Activated CD4-positive, alpha-beta T cell treated with anti-CD3 and anti-CD28 coated beads for 36 hours (primary cell): ENCODE measurements at regions not wholly inside any gene's neighbourhood (a gene's known extent, or its start where the extent isn't known, plus 50 kb on each side); places are given as distances from the start of the nearest gene placed in this dataset.
"Not testable (repeated sequence)": the region's sequence is repeated elsewhere in the genome, so short reads cannot be mapped to it uniquely, and the experiment has no call there.

ENCODE experiments used
- ATAC-seq: fragments of 200-7000 bp; cut with Tn5 transposase; one replicate; pipeline ENCODE4 v1.10.0; 2021; ENCODE audit warnings: mild to moderate bottlenecking, moderate library complexity
- CTCF ChIA-PET: fragments of 350-600 bp; sonication (Branson Sonifier 250); formaldehyde crosslinking; loops from one replicate; lab custom pipeline; 2021; ENCODE audit warnings: antibody characterized with exemption; lab: Charles Lee
- POLR2A ChIA-PET: fragments of 350-600 bp; sonication (Branson Sonifier 250); formaldehyde crosslinking; loops from one replicate; lab custom pipeline; 2021; ENCODE audit warnings: antibody characterized with exemption, inconsistent platforms; lab: Charles Lee
- DNase-seq: peaks from one replicate; pipeline ENCODE4 v3.0.0-alpha.2; 2020
- H3K27ac Mint-ChIP-seq: one replicate; pipeline ENCODE4 v1.8.0; 2021; ENCODE audit warnings: mixed read lengths
- H3K27me3 Mint-ChIP-seq: one replicate; pipeline ENCODE4 v1.8.0; 2021; ENCODE audit warnings: mixed read lengths
- H3K36me3 Mint-ChIP-seq: one replicate; pipeline ENCODE4 v1.8.0; 2021; ENCODE audit warnings: low read depth, mixed read lengths
- H3K4me1 Mint-ChIP-seq: one replicate; pipeline ENCODE4 v1.8.0; 2021; ENCODE audit warnings: mixed read lengths
- H3K4me3 Mint-ChIP-seq: one replicate; pipeline ENCODE4 v1.8.0; 2021; ENCODE audit warnings: mild to moderate bottlenecking, moderate library complexity, mixed read lengths
- H3K9me3 Mint-ChIP-seq: one replicate; pipeline ENCODE4 v1.8.0; 2021; ENCODE audit warnings: low read depth, mixed read lengths
- intact Hi-C, 2 experiments: fragments of 100-400 bp; cut with DNase I in 1 of 2; cut with micrococcal nuclease in 1 of 2; formaldehyde crosslinking; loops; one replicate each; pipeline versions ENCODE4 v1.14.2 to v1.15.1; 2022 to 2024; cut with DNase I, micrococcal nuclease

GRCh38 chr18:8899000-8899399 lies 193.6 kb downstream of the MTCL1 start:
- Mint-ChIP-seq H3K27me3 (peaks cover 7% of the 10 kb centered on the region), H3K27ac (no peak overlapping the region), H3K36me3 (no peaks in the 10 kb centered on the region)

GRCh38 chr18:8900552-8900951 lies 195.2 kb downstream of the MTCL1 start:
- DNase-seq (no peak), ATAC-seq (no peak)
- Mint-ChIP-seq H3K27me3 (peaks cover 7% of the 10 kb centered on the region), H3K4me1 (no peaks in the 10 kb centered on the region), H3K9me3 (no peaks in the 10 kb centered on the region), H3K36me3 (peaks cover 2% of the 10 kb centered on the region), H3K27ac (no peak overlapping the region), H3K4me3 (no peak overlapping the region)
- POLR2A ChIA-PET = no interaction called here
- CTCF ChIA-PET = interaction anchor here (0.6 to 1.3 kb wide), 3 partner anchors 197 to 1671 kb away, joined by 3 to 4 read pairs (median 3); no protein-coding TSS in a partner anchor
- intact Hi-C loops = no loop called here

More at GRCh38 chr18:8899000-8899399, 193.6 kb downstream of the MTCL1 start:
- POLR2A ChIA-PET = no interaction called here
- Mint-ChIP-seq H3K4me3 (no peak overlapping the region), H3K9me3 (no peaks in the 10 kb centered on the region), H3K4me1 (no peaks in the 10 kb centered on the region)
- no peak for DNase-seq
- ATAC-seq = no peak
- intact Hi-C loops = loop anchor here in 1 of 2 experiments (10.0 kb wide), 1 partner anchor 64 kb away; no protein-coding TSS in a partner anchor
- CTCF ChIA-PET = no interaction called here

- no peak for ATAC-seq
- peaks cover 2% of the 10 kb centered on the region for H3K36me3 Mint-ChIP-seq
- POLR2A ChIA-PET = no interaction called here
- intact Hi-C loops = no loop called here
- CTCF ChIA-PET = interaction anchor here (0.6 to 1.3 kb wide), 2 partner anchors 198 to 205 kb away, joined by 3 to 4 read pairs; no protein-coding TSS in a partner anchor
- peaks cover 2% of the 10 kb centered on the region for H3K9me3 Mint-ChIP-seq
- DNase-seq = no peak
- H3K27me3 Mint-ChIP-seq = peaks cover 8% of the 10 kb centered on the region
- no peak overlapping the region for H3K4me3 Mint-ChIP-seq
- no peaks in the 10 kb centered on the region for H3K4me1 Mint-ChIP-seq
- no peak overlapping the region for H3K27ac Mint-ChIP-seq
Observed at GRCh38 chr18:8901019-8901418, 195.7 kb downstream of the MTCL1 start.

GRCh38 chr18:8904316-8904715 lies 198.2 kb upstream of the NDUFV2 start:
- Mint-ChIP-seq H3K4me3 (no peak overlapping the region), H3K4me1 (no peaks in the 10 kb centered on the region), H3K9me3 (peaks cover 8% of the 10 kb centered on the region), H3K27ac (no peak overlapping the region), H3K36me3 (peaks cover 2% of the 10 kb centered on the region), H3K27me3 (peaks cover 9% of the 10 kb centered on the region)
- intact Hi-C loops = no loop called here
- ATAC-seq (no peak), DNase-seq (no peak)
- ChIA-PET POLR2A (no interaction called here), CTCF (no interaction called here)

GRCh38 chr18:8908792-8909510 lies 193.5 kb upstream of the NDUFV2 start:
- Mint-ChIP-seq H3K4me1 (no peaks in the 10 kb centered on the region), H3K9me3 (peaks cover 12% of the 10 kb centered on the region), H3K36me3 (peaks cover 2% of the 10 kb centered on the region), H3K27ac (no peak overlapping the region), H3K4me3 (no peak overlapping the region), H3K27me3 (peaks cover 2% of the 10 kb centered on the region)
- intact Hi-C loops = no loop called here
- ChIA-PET POLR2A (no interaction called here), CTCF (interaction anchor here (0.8 to 1.1 kb wide), 3 partner anchors 46 to 710 kb away, joined by 3 read pairs; no protein-coding TSS in a partner anchor)
- DNase-seq = no peak
- no peak for ATAC-seq

- no peaks in the 10 kb centered on the region for H3K4me1 Mint-ChIP-seq
- H3K4me3 Mint-ChIP-seq = no peak overlapping the region
- no peak for DNase-seq
- ChIA-PET POLR2A (no interaction called here), CTCF (interaction anchor here (0.8 to 1.1 kb wide), 2 partner anchors 47 to 709 kb away, joined by 3 read pairs; no protein-coding TSS in a partner anchor)
- H3K27ac Mint-ChIP-seq = no peak overlapping the region
- peaks cover 19% of the 10 kb centered on the region for H3K9me3 Mint-ChIP-seq
- peaks cover 2% of the 10 kb centered on the region for H3K36me3 Mint-ChIP-seq
- intact Hi-C loops = no loop called here
- H3K27me3 Mint-ChIP-seq = peaks cover 2% of the 10 kb centered on the region
- no peak for ATAC-seq
Observed at GRCh38 chr18:8910186-8910822, 192.2 kb upstream of the NDUFV2 start.

GRCh38 chr18:8910843-8911242 lies 191.7 kb upstream of the NDUFV2 start:
- H3K9me3 Mint-ChIP-seq = peaks cover 19% of the 10 kb centered on the region
- ChIA-PET CTCF (no interaction called here), POLR2A (no interaction called here)
- H3K36me3 Mint-ChIP-seq = no peaks in the 10 kb centered on the region
- no peak overlapping the region for H3K27ac Mint-ChIP-seq
- DNase-seq (no peak), ATAC-seq (no peak)
- no peak overlapping the region for H3K4me3 Mint-ChIP-seq
- H3K27me3 Mint-ChIP-seq = peaks cover 2% of the 10 kb centered on the region
- intact Hi-C loops = no loop called here
- H3K4me1 Mint-ChIP-seq = no peaks in the 10 kb centered on the region

- Mint-ChIP-seq H3K9me3 (peaks cover 16% of the 10 kb centered on the region), H3K27me3 (no peaks in the 10 kb centered on the region), H3K4me3 (no peak overlapping the region), H3K36me3 (no peaks in the 10 kb centered on the region), H3K27ac (no peak overlapping the region), H3K4me1 (peaks cover 2% of the 10 kb centered on the region)
- CTCF ChIA-PET = interaction anchor here (0.7 kb wide), 1 partner anchor 10 kb away, joined by 3 read pairs; no protein-coding TSS in a partner anchor
- intact Hi-C loops = no loop called here
- ATAC-seq = no peak
- POLR2A ChIA-PET = no interaction called here
- DNase-seq = no peak
Observed at GRCh38 chr18:8911408-8912340, 190.8 kb upstream of the NDUFV2 start.

- no peaks in the 10 kb centered on the region for H3K36me3 Mint-ChIP-seq
- intact Hi-C loops = no loop called here
Observed at GRCh38 chr18:8912348-8913326, 189.9 kb upstream of the NDUFV2 start.

GRCh38 chr18:8913606-8914403 lies 188.7 kb upstream of the NDUFV2 start:
- H3K4me3 Mint-ChIP-seq, ATAC-seq, POLR2A ChIA-PET, H3K4me1 Mint-ChIP-seq, H3K27ac Mint-ChIP-seq, H3K27me3 Mint-ChIP-seq, H3K36me3 Mint-ChIP-seq, DNase-seq, CTCF ChIA-PET, intact Hi-C loops: not testable (repeated sequence)
- peaks cover 11% of the 10 kb centered on the region for H3K9me3 Mint-ChIP-seq

More at GRCh38 chr18:8912348-8913326, 189.9 kb upstream of the NDUFV2 start:
- H3K27me3 Mint-ChIP-seq = no peaks in the 10 kb centered on the region
- DNase-seq (no peak), ATAC-seq (no peak)
- H3K9me3 Mint-ChIP-seq = peaks cover 14% of the 10 kb centered on the region
- ChIA-PET CTCF (no interaction called here), POLR2A (no interaction called here)
- H3K27ac Mint-ChIP-seq = no peak overlapping the region
- H3K4me3 Mint-ChIP-seq = no peak overlapping the region
- peaks cover 2% of the 10 kb centered on the region for H3K4me1 Mint-ChIP-seq
